MM.1S (cell line): ENCODE measurements at regions not wholly inside any gene's neighbourhood (a gene's known extent, or its start where the extent isn't known, plus 50 kb on each side); places are given as distances from the start of the nearest gene placed in this dataset.

Source experiments
- DNase-seq: peaks from one replicate; pipeline ENCODE4 v3.0.0-alpha.2; 2015
- H2AFZ ChIP-seq: fragments of 300-600 bp; sonication (generic); 2 replicates; pipeline ENCODE4 v1.6.0; 2016; ENCODE audit warnings: antibody characterized with exemption, low read length
- H3F3A ChIP-seq: fragments of 300-600 bp; sonication (generic); 2 replicates; pipeline ENCODE4 v1.6.1; 2016; ENCODE audit warnings: mild to moderate bottlenecking, antibody characterized with exemption, low read length, moderate library complexity, mixed read lengths; ENCODE audit not compliant: insufficient read depth
- H3K27ac ChIP-seq: fragments of 300-600 bp; sonication (generic); 2 replicates; pipeline ENCODE4 v1.5.1; 2016; ENCODE audit warnings: mild to moderate bottlenecking, low read length
- H3K27me3 ChIP-seq: fragments of 300-600 bp; sonication (generic); replicated peaks from 2 replicates; pipeline ENCODE4 v1.6.0; 2016; ENCODE audit warnings: low read length; ENCODE audit not compliant: insufficient read depth
- H3K36me3 ChIP-seq: fragments of 300-600 bp; sonication (generic); replicated peaks from 2 replicates; pipeline ENCODE4 v1.6.1; 2016; ENCODE audit warnings: mild to moderate bottlenecking, low read length, mixed read lengths; ENCODE audit not compliant: insufficient read depth
- H3K4me1 ChIP-seq: fragments of 300-600 bp; sonication (generic); 2 replicates; pipeline ENCODE4 v1.6.1; 2016; ENCODE audit warnings: low read length, mixed read lengths
- H3K4me2 ChIP-seq: fragments of 300-600 bp; sonication (generic); 2 replicates; pipeline ENCODE4 v1.6.0; 2016; ENCODE audit warnings: low read depth, low read length
- H3K4me3 ChIP-seq: fragments of 300-600 bp; sonication (generic); 2 replicates; pipeline ENCODE4 v1.5.1; 2016; ENCODE audit warnings: low read length, mixed read lengths
- H3K79me2 ChIP-seq: fragments of 300-600 bp; sonication (generic); 2 replicates; pipeline ENCODE4 v1.6.1; 2016; ENCODE audit warnings: mixed run types, low read length, mixed read lengths
- H3K9ac ChIP-seq: fragments of 300-600 bp; sonication (generic); 2 replicates; pipeline ENCODE4 v1.6.1; 2016; ENCODE audit warnings: low read length, mixed read lengths
- H3K9me2 ChIP-seq: fragments of 300-600 bp; sonication (generic); replicated peaks from 2 replicates; pipeline ENCODE4 v1.6.1; 2016; ENCODE audit warnings: mild to moderate bottlenecking, low read length, mixed read lengths; ENCODE audit not compliant: insufficient read depth
- H3K9me3 ChIP-seq: fragments of 300-600 bp; sonication (generic); replicated peaks from 2 replicates; pipeline ENCODE4 v1.6.1; 2016; ENCODE audit warnings: mild to moderate bottlenecking, low read length, mixed read lengths; ENCODE audit not compliant: insufficient read depth
- H4K20me1 ChIP-seq: fragments of 300-600 bp; sonication (generic); 2 replicates; pipeline ENCODE4 v1.6.1; 2016; ENCODE audit warnings: mild to moderate bottlenecking, low read length, moderate library complexity, mixed read lengths; ENCODE audit not compliant: insufficient read depth
- CTCF ChIP-seq: fragments of 300-600 bp; sonication (generic); IDR thresholded peaks from 2 replicates; pipeline ENCODE4 v1.5.1; 2016; ENCODE audit warnings: antibody characterized with exemption, low read length, mixed read lengths
- EZH2 ChIP-seq: fragments of 300-600 bp; sonication (generic); optimal IDR thresholded peaks from 2 replicates; pipeline ENCODE3; 2017; ENCODE audit warnings: low read depth, mild to moderate bottlenecking, antibody characterized with exemption, low read length, mixed read lengths
- EZH2phosphoT487 ChIP-seq: fragments of 300-600 bp; sonication (generic); IDR thresholded peaks from 2 replicates; pipeline ENCODE4 v1.6.1; 2018; ENCODE audit warnings: antibody characterized with exemption, low read length

GRCh38 chr12:77163074-77164038, 98.0 kb upstream of the E2F7 start:
- Histone ChIP-seq H3K4me1 (no peaks in the 10 kb centered on the region), H3K4me3 (no peak overlapping the region), H3K36me3 (no peaks in the 10 kb centered on the region), H3K4me2 (no peak overlapping the region), H3K27ac (no peak overlapping the region), H3K9me2 (no peaks in the 10 kb centered on the region), H2AFZ (no peak overlapping the region), H4K20me1 (no peaks in the 10 kb centered on the region), H3K9ac (no peak overlapping the region), H3K9me3 (no peaks in the 10 kb centered on the region), H3K79me2 (no peaks in the 10 kb centered on the region), H3K27me3 (no peaks in the 10 kb centered on the region), H3F3A (no peaks in the 10 kb centered on the region)
- no peak for DNase-seq
- TF ChIP-seq CTCF (no peak), EZH2phosphoT487 (no peak), EZH2 (no peak)

- no peak overlapping the region for H3K4me3 ChIP-seq
Observed at GRCh38 chr12:77161944-77162343, 96.6 kb upstream of the E2F7 start.

GRCh38 chr12:77160931-77161330, 95.6 kb upstream of the E2F7 start:
- no peak for DNase-seq
- Histone ChIP-seq H3K9me2 (no peaks in the 10 kb centered on the region), H3K27me3 (no peaks in the 10 kb centered on the region), H3K4me3 (no peak overlapping the region), H3K4me1 (no peaks in the 10 kb centered on the region), H3K4me2 (no peak overlapping the region), H3K36me3 (no peaks in the 10 kb centered on the region), H3K9me3 (no peaks in the 10 kb centered on the region), H3K79me2 (no peaks in the 10 kb centered on the region), H3K9ac (no peak overlapping the region), H3F3A (no peaks in the 10 kb centered on the region), H4K20me1 (no peaks in the 10 kb centered on the region), H2AFZ (no peak overlapping the region), H3K27ac (no peak overlapping the region)
- no peak for TF ChIP-seq CTCF
- no peak for TF ChIP-seq EZH2phosphoT487
- TF ChIP-seq EZH2, result no peak

More at GRCh38 chr12:77161944-77162343, 96.6 kb upstream of the E2F7 start:
- Histone ChIP-seq H3K4me2 (no peak overlapping the region), H3K36me3 (no peaks in the 10 kb centered on the region), H3K9me2 (no peaks in the 10 kb centered on the region), H2AFZ (no peak overlapping the region), H3F3A (no peaks in the 10 kb centered on the region), H3K4me1 (no peaks in the 10 kb centered on the region), H3K27me3 (no peaks in the 10 kb centered on the region), H4K20me1 (no peaks in the 10 kb centered on the region), H3K9ac (no peak overlapping the region), H3K79me2 (no peaks in the 10 kb centered on the region), H3K27ac (no peak overlapping the region), H3K9me3 (no peaks in the 10 kb centered on the region)
- no peak for TF ChIP-seq CTCF
- no peak for TF ChIP-seq EZH2phosphoT487
- no peak for TF ChIP-seq EZH2
- DNase-seq, result no peak
